ENCODE measurements at regions not wholly inside any gene's neighbourhood (a gene's known extent, or its start where the extent isn't known, plus 50 kb on each side); places are given as distances from the start of the nearest gene placed in this dataset.
"Not testable (repeated sequence)": the region's sequence is repeated elsewhere in the genome, so short reads cannot be mapped to it uniquely, and the experiment has no call there.

DNA sequence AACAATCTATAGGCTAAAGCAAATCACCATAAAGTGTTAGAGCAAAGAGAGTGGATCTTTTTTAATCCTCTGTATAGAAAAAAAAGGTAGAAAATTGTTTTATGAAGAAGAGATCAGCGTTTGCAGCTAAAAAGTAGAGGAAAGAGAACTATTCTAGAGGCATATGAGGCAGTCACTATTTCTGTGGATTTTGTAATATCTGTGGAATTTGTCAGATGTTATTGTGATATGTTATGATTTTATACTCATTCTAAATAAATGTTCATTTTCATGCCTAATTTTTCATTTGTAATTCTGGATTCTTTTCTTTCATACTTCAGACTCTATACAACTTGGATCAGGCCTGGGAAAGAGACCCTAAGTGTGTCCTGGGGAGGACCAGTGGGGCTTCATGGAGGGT is 295.0 kb upstream of the LYZL1 start:
- DNase-seq (ENCODE audit: low read depth) = no peak
- TF ChIP-seq, protein P1, sequence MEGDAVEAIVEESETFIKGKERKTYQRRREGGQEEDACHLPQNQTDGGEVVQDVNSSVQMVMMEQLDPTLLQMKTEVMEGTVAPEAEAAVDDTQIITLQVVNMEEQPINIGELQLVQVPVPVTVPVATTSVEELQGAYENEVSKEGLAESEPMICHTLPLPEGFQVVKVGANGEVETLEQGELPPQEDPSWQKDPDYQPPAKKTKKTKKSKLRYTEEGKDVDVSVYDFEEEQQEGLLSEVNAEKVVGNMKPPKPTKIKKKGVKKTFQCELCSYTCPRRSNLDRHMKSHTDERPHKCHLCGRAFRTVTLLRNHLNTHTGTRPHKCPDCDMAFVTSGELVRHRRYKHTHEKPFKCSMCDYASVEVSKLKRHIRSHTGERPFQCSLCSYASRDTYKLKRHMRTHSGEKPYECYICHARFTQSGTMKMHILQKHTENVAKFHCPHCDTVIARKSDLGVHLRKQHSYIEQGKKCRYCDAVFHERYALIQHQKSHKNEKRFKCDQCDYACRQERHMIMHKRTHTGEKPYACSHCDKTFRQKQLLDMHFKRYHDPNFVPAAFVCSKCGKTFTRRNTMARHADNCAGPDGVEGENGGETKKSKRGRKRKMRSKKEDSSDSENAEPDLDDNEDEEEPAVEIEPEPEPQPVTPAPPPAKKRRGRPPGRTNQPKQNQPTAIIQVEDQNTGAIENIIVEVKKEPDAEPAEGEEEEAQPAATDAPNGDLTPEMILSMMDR (conservative IDR thresholded peaks at IDR 0.05; ENCODE audit: low read depth, low read length) = no peak
- H3K4me3 ChIP-seq (ENCODE audit: low read depth, low read length) = no peak overlapping the region

DNA sequence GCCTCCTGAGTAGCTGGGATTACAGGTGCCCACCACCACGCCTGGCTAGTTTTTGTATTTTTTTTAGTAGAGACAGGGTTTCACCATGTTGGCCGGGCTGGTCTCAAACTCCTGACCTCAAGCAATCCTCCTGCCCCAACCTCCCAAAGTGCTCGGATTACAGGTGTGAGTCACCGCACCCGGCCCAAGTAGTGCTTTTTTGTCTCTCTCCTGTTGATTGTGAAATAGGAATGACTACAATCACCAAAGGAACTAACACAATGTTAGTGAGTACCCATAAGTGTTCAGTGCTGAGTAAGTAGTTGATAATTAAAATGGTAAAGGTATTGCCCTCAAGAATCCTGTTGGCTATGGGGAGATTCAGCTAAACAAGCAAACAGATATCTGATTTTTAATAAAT is 294.1 kb upstream of the LYZL1 start:
- DNase-seq (ENCODE audit: low read depth); H3K4me3 ChIP-seq (ENCODE audit: low read depth, low read length): not testable (repeated sequence)

DNA sequence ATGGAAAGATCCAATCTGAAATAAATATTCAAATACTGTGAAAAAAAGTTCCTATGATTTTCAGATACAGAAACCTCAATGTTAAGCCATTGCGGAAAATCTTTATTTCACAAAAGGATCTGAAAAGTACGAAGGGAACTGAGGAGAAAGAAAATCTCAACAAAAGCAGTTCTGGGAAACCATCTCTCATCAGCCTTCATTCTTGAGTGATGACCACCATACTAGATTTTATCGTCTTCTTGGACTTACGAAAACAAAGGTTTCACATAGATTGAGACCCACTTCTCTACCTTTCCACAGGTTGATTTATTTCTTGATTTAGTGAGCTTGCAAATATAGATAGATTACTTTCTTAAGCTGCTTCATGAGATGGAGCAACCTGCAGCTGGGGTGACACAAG is 293.4 kb upstream of the LYZL1 start:
- TF ChIP-seq, protein P1 (conservative IDR thresholded peaks at IDR 0.05; ENCODE audit: low read depth, low read length) = no peak
- DNase-seq (ENCODE audit: low read depth) = no peak
- H3K4me3 ChIP-seq (ENCODE audit: low read depth, low read length) = no peak overlapping the region

DNA sequence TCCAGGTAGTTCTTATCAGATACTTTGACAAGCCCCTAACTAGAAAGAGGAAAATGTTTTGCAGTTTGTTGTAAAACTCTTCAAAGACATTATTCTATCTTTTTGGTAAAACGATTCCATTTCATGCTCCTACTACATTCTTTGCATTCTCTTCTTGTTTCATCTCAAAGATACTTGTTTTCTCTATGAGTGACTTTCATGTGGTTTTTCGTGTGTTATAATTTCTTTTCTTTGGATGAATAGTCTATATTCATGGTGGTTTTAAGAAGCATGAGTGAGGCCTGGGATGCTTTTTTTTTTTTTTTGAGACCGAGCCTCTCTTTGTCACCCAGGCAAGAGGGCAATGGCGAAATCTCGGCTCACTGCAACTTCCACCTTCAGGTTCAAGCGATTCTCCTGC is 292.5 kb upstream of the LYZL1 start:
- TF ChIP-seq, protein P1 (conservative IDR thresholded peaks at IDR 0.05; ENCODE audit: low read depth, low read length) = no peak
- H3K4me3 ChIP-seq (ENCODE audit: low read depth, low read length) = no peak overlapping the region
- no peak for DNase-seq (ENCODE audit: low read depth)

DNA sequence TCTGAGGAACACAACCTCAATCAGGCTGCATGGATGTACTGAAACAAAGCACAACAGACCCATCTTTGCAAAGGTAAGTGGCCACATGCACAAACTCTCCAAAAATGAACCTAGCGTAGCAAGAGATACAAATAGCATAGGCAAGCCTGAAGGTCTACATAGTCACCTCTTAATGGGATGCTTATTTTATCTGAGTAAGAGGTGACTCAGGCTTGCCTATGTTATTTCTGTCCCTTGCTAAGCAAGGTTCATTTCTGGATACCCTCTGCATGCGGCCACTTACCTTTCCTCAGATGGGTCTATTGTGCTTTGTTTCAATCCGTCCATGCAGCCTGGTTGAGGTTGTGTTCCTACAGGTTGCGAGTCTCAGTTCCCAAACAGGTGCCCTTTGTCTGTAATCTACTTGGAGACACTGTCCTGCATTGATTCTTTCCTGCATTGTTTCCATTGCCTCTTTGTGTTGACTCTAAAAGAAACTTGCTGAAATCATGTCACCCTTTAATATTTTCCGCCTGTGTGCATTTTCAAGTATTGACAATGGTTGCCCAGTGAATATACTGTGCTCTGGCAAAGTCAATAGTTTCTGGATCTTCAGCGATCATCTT is 291.8 kb upstream of the LYZL1 start:
- DNase-seq (ENCODE audit: low read depth) = no peak
- TF ChIP-seq, protein P1 (conservative IDR thresholded peaks at IDR 0.05; ENCODE audit: low read depth, low read length) = no peak
- H3K4me3 ChIP-seq (ENCODE audit: low read depth, low read length) = no peak overlapping the region

DNA sequence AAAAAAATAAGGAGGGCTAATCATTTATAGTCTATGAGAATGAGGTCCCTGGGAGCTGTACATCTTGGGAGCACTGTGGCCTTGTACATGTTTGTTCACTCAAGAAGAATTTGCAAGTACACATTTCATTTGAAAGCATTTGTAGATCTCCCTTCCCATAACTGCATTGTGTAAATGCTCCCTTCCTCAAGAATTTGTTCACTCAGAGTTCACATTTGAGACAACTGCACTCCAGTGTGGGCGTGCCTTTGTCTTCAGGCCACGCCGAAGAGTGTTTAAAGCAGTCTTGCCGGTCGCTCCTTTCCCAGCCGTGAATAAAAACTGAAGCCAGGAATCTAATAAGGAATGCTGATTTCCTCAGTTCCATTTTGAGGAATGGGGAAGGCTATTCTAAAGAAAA is 291.1 kb upstream of the LYZL1 start:
- DNase-seq (ENCODE audit: low read depth) = no peak
- TF ChIP-seq, protein P1 (conservative IDR thresholded peaks at IDR 0.05; ENCODE audit: low read depth, low read length) = no peak

DNA sequence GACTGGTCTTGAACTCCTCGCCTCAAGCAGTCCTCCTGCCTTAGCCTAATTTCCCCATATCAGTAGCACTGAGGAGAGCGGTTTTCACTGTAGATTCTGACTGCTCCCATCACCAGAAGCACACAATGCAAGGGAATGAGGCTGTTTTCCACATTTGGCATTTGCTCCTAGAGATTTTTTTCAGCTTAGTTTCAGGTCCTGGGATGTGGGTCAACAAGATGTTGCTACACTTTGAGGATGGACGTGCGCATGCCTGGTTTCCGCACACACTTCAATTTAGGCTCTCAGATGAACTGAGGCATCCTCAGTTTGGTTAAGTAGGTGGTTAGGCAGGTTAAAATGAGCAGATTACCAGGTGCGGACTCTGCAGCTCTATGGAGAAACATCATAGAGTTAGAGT is 287.1 kb upstream of the LYZL1 start:
- no peak overlapping the region for H3K4me3 ChIP-seq (ENCODE audit: low read depth, low read length)
- DNase-seq (ENCODE audit: low read depth) = no peak
- TF ChIP-seq, protein P1 (conservative IDR thresholded peaks at IDR 0.05; ENCODE audit: low read depth, low read length) = no peak

More for the DNA sequence above, 291.1 kb upstream of the LYZL1 start:
- H3K4me3 ChIP-seq (ENCODE audit: low read depth, low read length) = no peak overlapping the region

DNA sequence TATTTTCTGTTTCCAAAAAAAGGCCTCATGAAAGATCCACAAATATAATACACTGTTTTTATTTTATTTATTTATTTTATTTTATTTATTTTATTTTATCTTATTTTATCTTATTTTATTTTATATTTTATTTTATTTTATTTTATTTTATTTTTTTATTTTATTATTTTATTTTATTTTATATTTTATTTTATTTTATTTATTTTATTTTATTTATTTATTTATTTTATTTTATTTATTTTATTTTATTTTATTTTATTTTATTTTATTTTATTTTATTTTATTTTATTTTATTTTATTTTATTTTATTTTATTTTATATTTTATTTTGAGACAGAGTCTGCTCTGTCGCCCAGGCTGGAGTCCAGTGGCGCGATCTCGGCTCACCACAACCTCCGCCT is 285.9 kb upstream of the LYZL1 start:
- not testable (repeated sequence) for DNase-seq (ENCODE audit: low read depth); H3K4me3 ChIP-seq (ENCODE audit: low read depth, low read length)
